ENCODE measurements at regions not wholly inside any gene's neighbourhood (a gene's known extent, or its start where the extent isn't known, plus 50 kb on each side); places are given as distances from the start of the nearest gene placed in this dataset.

DNA sequence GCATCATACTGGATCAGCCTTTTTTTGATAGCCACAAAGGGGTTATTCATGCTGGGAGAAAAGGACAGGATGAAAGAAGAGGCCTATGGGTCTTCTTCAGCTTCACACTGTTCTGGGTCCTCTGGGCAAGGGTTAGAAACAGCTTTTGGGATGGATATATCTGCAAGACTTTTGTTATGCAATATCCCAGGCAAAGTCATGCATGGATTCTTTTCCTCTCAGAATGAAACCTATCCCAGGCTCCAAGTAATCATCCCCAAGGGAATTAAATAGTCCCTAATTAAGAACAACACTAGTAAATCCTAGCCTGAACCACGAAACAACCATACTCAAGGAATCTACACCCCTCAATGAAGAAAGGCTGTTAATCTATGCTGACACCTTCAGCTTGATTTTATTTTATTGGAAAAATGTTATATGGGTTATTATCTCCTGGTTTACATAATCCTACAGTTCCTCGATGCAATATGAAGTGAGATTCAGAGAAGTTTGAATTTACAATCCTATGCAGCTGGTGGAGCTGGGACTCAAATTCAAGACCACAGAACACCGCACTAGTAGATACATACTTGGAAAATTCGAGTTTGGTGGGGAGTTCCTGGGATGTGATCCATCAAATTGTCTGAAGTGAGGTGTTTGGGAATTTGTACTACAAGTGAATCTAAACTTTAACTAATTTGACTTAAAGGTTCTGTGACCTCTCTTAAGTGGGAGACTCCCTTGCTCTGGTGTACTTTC is 338.6 kb downstream of the TBX15 start:
- Histone ChIP-seq H3K9me3 (ENCODE audit: control insufficient read depth, insufficient read depth, low read length) (no peaks in the 10 kb centered on the region), H3K27ac (ENCODE audit: low read depth, low read length) (no peak overlapping the region), H3K9ac (ENCODE audit: low read depth, low read length) (no peak overlapping the region)

DNA sequence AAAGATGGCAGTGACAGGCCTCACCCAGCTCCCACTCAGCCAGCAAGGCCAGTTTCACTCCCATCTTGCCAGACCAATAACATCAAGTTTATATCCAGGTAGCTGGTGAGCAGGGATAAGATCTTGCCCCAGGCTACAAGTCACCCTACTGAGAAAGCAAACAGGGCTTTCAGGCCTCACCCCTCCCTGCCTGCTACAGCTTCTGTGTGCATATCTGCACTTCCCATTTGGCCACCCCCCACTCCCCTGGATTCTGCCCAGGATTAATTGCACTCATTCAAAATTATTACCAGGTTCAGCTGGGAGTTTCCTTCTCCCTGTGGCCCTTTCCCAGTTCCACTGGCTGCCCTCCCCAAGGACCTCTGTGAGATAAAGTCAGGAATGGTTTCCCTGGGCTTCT is 352.1 kb downstream of the TBX15 start:
- H3K27ac ChIP-seq (ENCODE audit: low read depth, low read length), result no peak overlapping the region
- no peaks in the 10 kb centered on the region for H3K27me3 ChIP-seq (ENCODE audit: control insufficient read depth, insufficient read depth, low read length)
- no peak overlapping the region for H3K4me3 ChIP-seq (ENCODE audit: low read depth, low read length)
- no peak overlapping the region for H3K9ac ChIP-seq (ENCODE audit: low read depth, low read length)
- peaks cover 10% of the 10 kb centered on the region for H3K9me3 ChIP-seq (ENCODE audit: control insufficient read depth, insufficient read depth, low read length)
- H3K36me3 ChIP-seq (ENCODE audit: control insufficient read depth, insufficient read depth, low read length), result no peaks in the 10 kb centered on the region
- H3K4me1 ChIP-seq (ENCODE audit: control insufficient read depth, insufficient read depth, low read length), result no peaks in the 10 kb centered on the region

More for the DNA sequence above, 338.6 kb downstream of the TBX15 start:
- Histone ChIP-seq H3K4me3 (ENCODE audit: low read depth, low read length) (no peak overlapping the region), H3K27me3 (ENCODE audit: control insufficient read depth, insufficient read depth, low read length) (no peaks in the 10 kb centered on the region), H3K36me3 (ENCODE audit: control insufficient read depth, insufficient read depth, low read length) (no peaks in the 10 kb centered on the region), H3K4me1 (ENCODE audit: control insufficient read depth, insufficient read depth, low read length) (peaks cover 5% of the 10 kb centered on the region; the same call in 1 of the 2 replicates)

DNA sequence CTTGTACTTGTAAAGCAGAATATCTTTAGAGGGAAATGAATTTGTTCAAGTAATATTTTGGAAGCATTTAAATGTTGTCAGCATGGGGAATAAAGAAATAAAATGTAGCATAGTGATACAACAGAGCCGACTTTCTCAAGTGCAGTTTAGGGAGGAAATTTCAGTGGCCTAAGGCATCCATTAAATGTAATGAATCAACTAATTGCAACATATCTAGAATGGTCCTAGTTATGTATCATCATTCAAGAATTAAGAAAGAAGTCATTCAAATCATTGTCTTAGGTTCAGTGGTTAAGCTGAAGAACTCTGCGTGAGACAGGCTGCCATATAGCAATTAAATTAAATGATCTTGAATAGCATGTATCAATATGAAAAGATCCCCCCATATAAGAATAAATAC is 360.7 kb downstream of the TBX15 start:
- H3K9ac ChIP-seq (ENCODE audit: low read depth, low read length), result no peak overlapping the region
- H3K9me3 ChIP-seq (ENCODE audit: control insufficient read depth, insufficient read depth, low read length), result no peaks in the 10 kb centered on the region
- no peaks in the 10 kb centered on the region for H3K4me1 ChIP-seq (ENCODE audit: control insufficient read depth, insufficient read depth, low read length)
- H3K36me3 ChIP-seq (ENCODE audit: control insufficient read depth, insufficient read depth, low read length), result no peaks in the 10 kb centered on the region
- H3K4me3 ChIP-seq (ENCODE audit: low read depth, low read length), result no peak overlapping the region
- H3K27me3 ChIP-seq (ENCODE audit: control insufficient read depth, insufficient read depth, low read length), result no peaks in the 10 kb centered on the region
- no peak overlapping the region for H3K27ac ChIP-seq (ENCODE audit: low read depth, low read length)

DNA sequence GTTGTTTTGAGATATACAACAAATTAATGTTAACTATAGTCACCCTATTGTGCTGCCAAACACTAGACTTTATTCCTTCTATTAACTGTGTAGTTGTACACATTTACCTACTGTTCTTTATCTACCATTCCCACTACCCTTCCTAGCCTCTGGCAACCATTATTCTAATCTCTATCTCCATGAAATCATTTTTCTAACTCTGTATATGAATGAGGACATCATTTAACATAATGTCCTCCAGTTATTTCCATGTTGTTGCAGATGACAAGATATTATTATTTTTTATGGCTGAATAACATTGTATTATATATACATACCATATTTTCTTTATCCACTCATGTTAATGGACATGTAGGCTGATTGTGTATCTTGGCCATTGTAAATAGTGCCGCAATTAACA is 366.3 kb downstream of the TBX15 start:
- no peaks in the 10 kb centered on the region for H3K27me3 ChIP-seq (ENCODE audit: control insufficient read depth, insufficient read depth, low read length)
- H3K9me3 ChIP-seq (ENCODE audit: control insufficient read depth, insufficient read depth, low read length), result no peaks in the 10 kb centered on the region
- no peaks in the 10 kb centered on the region for H3K4me1 ChIP-seq (ENCODE audit: control insufficient read depth, insufficient read depth, low read length)
- no peaks in the 10 kb centered on the region for H3K36me3 ChIP-seq (ENCODE audit: control insufficient read depth, insufficient read depth, low read length)
- H3K4me3 ChIP-seq (ENCODE audit: low read depth, low read length), result no peak overlapping the region
- no peak overlapping the region for H3K9ac ChIP-seq (ENCODE audit: low read depth, low read length)
- no peak overlapping the region for H3K27ac ChIP-seq (ENCODE audit: low read depth, low read length)

DNA sequence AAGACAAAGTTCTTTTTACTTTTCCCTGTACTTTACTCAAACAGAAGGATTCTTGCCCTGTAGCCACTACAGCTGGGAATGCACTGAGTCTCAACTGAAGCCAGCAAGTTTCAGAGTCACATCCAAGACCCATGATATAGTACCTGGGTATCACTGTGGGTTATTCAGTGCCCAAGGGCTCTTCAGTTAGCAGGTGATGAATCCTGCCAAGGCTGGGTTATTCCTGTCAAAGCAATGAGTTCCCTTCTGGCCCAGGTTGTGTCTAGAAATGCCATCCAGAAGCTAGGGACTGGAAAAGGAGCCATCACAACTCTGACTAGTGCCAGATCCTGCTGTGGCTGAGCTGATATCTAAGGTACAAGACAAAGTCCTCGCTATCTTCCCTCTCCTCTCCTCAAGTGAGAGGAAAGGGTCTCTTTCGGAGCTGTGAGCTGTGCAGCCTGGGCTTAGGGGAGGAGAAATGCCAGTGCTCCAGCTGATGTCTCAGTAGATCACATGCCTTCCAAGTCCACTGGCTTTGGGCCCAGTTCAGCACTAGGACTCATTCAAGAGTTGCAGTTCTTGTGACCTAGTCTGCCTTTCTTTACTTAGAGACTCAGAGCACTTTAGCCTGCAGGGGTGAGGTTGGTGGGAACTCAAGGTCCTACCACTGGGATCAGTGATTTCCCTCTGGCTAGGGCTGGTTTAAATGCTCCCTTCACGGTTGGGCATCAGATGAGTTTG is 369.4 kb downstream of the TBX15 start:
- Histone ChIP-seq H3K4me1 (ENCODE audit: control insufficient read depth, insufficient read depth, low read length) (no peaks in the 10 kb centered on the region), H3K9me3 (ENCODE audit: control insufficient read depth, insufficient read depth, low read length) (no peaks in the 10 kb centered on the region), H3K9ac (ENCODE audit: low read depth, low read length) (no peak overlapping the region), H3K36me3 (ENCODE audit: control insufficient read depth, insufficient read depth, low read length) (no peaks in the 10 kb centered on the region), H3K27ac (ENCODE audit: low read depth, low read length) (no peak overlapping the region), H3K27me3 (ENCODE audit: control insufficient read depth, insufficient read depth, low read length) (no peaks in the 10 kb centered on the region), H3K4me3 (ENCODE audit: low read depth, low read length) (no peak overlapping the region)

DNA sequence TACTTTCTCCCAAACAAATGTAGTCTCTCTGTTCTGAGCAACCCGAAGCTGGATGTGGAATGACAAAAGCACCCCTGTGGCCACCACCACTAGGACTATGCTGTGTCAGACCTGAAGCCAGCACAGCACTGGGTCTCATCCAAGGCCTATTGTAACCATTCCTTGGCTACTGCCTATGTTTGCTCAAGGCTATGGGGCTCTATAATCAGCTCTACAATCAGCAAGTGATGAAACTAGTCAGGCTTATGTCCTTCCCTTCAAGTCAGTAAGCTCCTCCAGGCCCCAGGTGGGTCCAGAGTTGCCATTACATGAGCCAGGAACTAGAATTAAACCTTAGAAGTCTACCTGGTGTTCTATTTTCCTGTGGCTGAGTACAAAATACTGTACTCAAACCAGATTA is 370.2 kb downstream of the TBX15 start:
- H3K9ac ChIP-seq (ENCODE audit: low read depth, low read length), result no peak overlapping the region
- no peak overlapping the region for H3K27ac ChIP-seq (ENCODE audit: low read depth, low read length)
- H3K4me1 ChIP-seq (ENCODE audit: control insufficient read depth, insufficient read depth, low read length), result no peaks in the 10 kb centered on the region
- H3K9me3 ChIP-seq (ENCODE audit: control insufficient read depth, insufficient read depth, low read length), result no peaks in the 10 kb centered on the region
- H3K36me3 ChIP-seq (ENCODE audit: control insufficient read depth, insufficient read depth, low read length), result no peaks in the 10 kb centered on the region
- H3K27me3 ChIP-seq (ENCODE audit: control insufficient read depth, insufficient read depth, low read length), result no peaks in the 10 kb centered on the region
- H3K4me3 ChIP-seq (ENCODE audit: low read depth, low read length), result no peak overlapping the region

DNA sequence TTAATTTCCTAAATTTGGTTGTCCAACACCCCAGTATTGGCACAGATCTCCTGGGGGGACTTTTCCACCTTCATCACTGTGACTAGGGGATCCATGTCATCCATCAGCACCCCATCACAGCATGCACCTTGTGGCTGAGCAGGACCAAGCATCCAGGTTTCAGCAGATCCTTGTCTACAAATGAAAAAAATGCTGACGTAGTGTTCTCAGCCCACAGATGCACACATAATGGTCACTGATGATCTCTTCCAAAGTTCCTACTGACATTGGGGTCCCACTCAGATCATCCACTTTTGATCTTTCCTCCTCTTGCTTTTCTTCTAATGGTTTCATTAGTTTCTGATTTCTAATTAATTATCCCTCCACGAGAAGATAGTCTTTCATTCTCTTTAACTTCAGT is 373.1 kb downstream of the TBX15 start:
- Histone ChIP-seq H3K9me3 (ENCODE audit: control insufficient read depth, insufficient read depth, low read length) (no peaks in the 10 kb centered on the region), H3K9ac (ENCODE audit: low read depth, low read length) (no peak overlapping the region), H3K4me1 (ENCODE audit: control insufficient read depth, insufficient read depth, low read length) (no peaks in the 10 kb centered on the region), H3K36me3 (ENCODE audit: control insufficient read depth, insufficient read depth, low read length) (no peaks in the 10 kb centered on the region), H3K27ac (ENCODE audit: low read depth, low read length) (no peak overlapping the region), H3K4me3 (ENCODE audit: low read depth, low read length) (no peak overlapping the region), H3K27me3 (ENCODE audit: control insufficient read depth, insufficient read depth, low read length) (no peaks in the 10 kb centered on the region)

DNA sequence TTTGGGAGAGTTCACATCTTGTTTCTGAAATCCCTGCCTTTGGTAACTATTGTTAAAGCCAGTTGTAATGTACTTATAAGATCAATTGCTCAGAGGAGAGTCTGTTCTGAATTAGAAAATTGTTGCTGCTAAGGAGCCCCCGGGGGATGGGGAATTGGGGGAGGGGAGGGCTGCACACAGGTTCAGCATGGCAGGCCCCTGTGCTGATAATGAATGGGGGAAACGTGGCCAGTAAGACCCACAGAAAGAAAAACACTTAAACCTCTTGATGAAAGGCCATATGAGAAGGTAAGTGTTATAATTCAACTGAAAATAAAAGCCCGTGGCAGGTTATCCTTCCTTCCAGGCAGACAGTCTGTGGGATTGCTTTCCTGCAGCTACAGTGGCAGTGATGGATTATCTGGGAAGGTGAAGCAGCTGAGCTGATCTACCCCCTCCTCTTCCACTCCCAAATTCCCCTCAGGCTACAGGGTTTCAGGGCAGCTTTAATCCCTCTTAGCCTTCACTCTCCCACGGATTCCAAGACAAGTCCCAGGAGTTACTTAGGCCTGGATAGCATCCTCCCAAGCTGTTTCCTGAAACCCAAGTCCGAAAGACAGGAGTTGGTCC is 398.8 kb downstream of the TBX15 start:
- no peaks in the 10 kb centered on the region for H3K4me1 ChIP-seq (ENCODE audit: control insufficient read depth, insufficient read depth, low read length)
- no peak overlapping the region for H3K27ac ChIP-seq (ENCODE audit: low read depth, low read length)
- H3K4me3 ChIP-seq (ENCODE audit: low read depth, low read length), result no peak overlapping the region
- H3K9me3 ChIP-seq (ENCODE audit: control insufficient read depth, insufficient read depth, low read length), result no peaks in the 10 kb centered on the region
- H3K27me3 ChIP-seq (ENCODE audit: control insufficient read depth, insufficient read depth, low read length), result no peaks in the 10 kb centered on the region
- no peaks in the 10 kb centered on the region for H3K36me3 ChIP-seq (ENCODE audit: control insufficient read depth, insufficient read depth, low read length)
- H3K9ac ChIP-seq (ENCODE audit: low read depth, low read length), result no peak overlapping the region

DNA sequence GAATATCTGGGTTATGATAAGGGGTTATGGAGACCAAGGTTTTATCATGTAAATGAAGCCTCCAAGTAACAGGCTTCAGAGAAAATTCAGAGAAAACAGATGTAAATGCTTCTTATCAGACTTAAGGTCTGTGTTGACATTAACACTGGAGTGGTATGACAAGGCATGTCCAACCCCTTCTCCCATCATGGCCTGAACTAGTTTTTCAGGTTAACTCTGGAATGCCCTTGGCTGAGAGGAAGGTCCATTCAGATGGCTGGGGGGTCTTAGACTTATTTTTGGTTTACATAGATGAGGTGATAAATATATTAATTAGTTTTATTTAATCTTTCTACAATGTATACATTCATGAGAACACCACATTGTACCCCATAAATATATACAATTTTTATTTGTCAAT is 399.6 kb downstream of the TBX15 start:
- Histone ChIP-seq H3K4me3 (ENCODE audit: low read depth, low read length) (no peak overlapping the region), H3K27me3 (ENCODE audit: control insufficient read depth, insufficient read depth, low read length) (no peaks in the 10 kb centered on the region), H3K4me1 (ENCODE audit: control insufficient read depth, insufficient read depth, low read length) (no peaks in the 10 kb centered on the region), H3K9ac (ENCODE audit: low read depth, low read length) (no peak overlapping the region), H3K36me3 (ENCODE audit: control insufficient read depth, insufficient read depth, low read length) (no peaks in the 10 kb centered on the region), H3K9me3 (ENCODE audit: control insufficient read depth, insufficient read depth, low read length) (no peaks in the 10 kb centered on the region), H3K27ac (ENCODE audit: low read depth, low read length) (no peak overlapping the region)

DNA sequence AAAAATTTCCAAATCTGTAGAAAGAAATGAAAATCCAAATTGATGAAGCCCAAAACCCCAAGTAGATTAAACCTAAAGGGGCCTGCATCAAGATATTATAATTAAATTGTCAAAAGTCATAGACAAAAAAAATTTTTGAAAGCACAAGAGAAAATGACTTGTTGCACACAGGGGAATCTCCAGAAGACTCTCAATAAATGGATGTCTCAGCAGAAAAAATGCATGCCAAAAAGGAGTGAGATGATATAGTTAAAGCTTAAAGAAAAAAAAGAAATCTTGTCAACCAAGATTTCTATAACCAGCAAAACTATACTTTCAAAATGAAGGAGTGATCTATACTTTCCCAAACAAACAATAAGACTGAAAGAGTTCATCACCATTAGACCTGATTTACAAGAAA is 393.2 kb upstream of the SPAG17 start:
- Histone ChIP-seq H3K27me3 (ENCODE audit: control insufficient read depth, insufficient read depth, low read length) (no peaks in the 10 kb centered on the region), H3K9me3 (ENCODE audit: control insufficient read depth, insufficient read depth, low read length) (peaks cover 5% of the 10 kb centered on the region), H3K36me3 (ENCODE audit: control insufficient read depth, insufficient read depth, low read length) (no peaks in the 10 kb centered on the region), H3K4me1 (ENCODE audit: control insufficient read depth, insufficient read depth, low read length) (no peaks in the 10 kb centered on the region), H3K9ac (ENCODE audit: low read depth, low read length) (no peak overlapping the region), H3K4me3 (ENCODE audit: low read depth, low read length) (no peak overlapping the region), H3K27ac (ENCODE audit: low read depth, low read length) (no peak overlapping the region)

DNA sequence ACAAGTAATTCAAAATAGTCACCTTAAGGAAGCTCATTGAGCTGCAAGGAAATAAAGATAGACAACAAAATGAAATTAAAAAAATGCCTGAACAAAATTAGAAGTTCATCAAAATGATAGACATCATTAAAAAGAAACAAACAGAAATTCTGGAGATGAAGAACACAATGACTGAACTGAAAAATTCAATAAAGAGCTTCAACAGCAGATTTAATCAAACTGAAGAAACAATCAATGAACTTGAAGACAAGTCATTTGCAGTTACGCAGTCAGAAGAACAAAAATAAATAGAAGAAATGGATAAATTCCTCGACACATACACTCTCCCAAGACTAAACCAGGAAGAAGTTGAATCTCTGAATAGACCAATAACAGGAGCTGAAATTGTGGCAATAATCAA is 390.0 kb upstream of the SPAG17 start:
- Histone ChIP-seq H3K27ac (ENCODE audit: low read depth, low read length) (no peak overlapping the region), H3K9me3 (ENCODE audit: control insufficient read depth, insufficient read depth, low read length) (peaks cover 5% of the 10 kb centered on the region), H3K9ac (ENCODE audit: low read depth, low read length) (no peak overlapping the region), H3K27me3 (ENCODE audit: control insufficient read depth, insufficient read depth, low read length) (no peaks in the 10 kb centered on the region), H3K4me1 (ENCODE audit: control insufficient read depth, insufficient read depth, low read length) (no peaks in the 10 kb centered on the region), H3K36me3 (ENCODE audit: control insufficient read depth, insufficient read depth, low read length) (no peaks in the 10 kb centered on the region), H3K4me3 (ENCODE audit: low read depth, low read length) (no peak overlapping the region)

Measured in HUES48 (cell line).